Keratinocyte (primary cell): ENCODE measurements at regions not wholly inside any gene's neighbourhood (a gene's known extent, or its start where the extent isn't known, plus 50 kb on each side); places are given as distances from the start of the nearest gene placed in this dataset.

Experiments
- DNase-seq: peaks from one replicate; pipeline ENCODE4 v3.0.0-alpha.2; 2011; ENCODE audit warnings: low read depth, missing footprints, low spot score
- FAIRE-seq: peaks from 2 replicates; lab custom pipeline; 2011; peaks lifted over from hg19 to GRCh38; lab: Jason Lieb, UNC
- H2AFZ ChIP-seq: 2 replicates; pipeline ENCODE4 v1.6.0; 2012; ENCODE audit warnings: low read length, control low read depth, inconsistent platforms; ENCODE audit not compliant: control insufficient read depth
- H3K27ac ChIP-seq: 2 replicates; pipeline ENCODE4 v1.5.1; 2011; ENCODE audit warnings: low read length; ENCODE audit not compliant: control insufficient read depth, insufficient read depth
- H3K27me3 ChIP-seq: 3 replicates; pipeline ENCODE4 v1.6.0; 2011; ENCODE audit warnings: low read length; ENCODE audit not compliant: control insufficient read depth, insufficient read depth; ENCODE audit errors: extremely low read depth
- H3K36me3 ChIP-seq, 2 experiments: 2 replicates in 1 of 2; 3 replicates in 1 of 2; pipeline ENCODE4 v1.5.1; 2011; ENCODE audit warnings: low read length in 2 of 2, mild to moderate bottlenecking in 1 of 2; ENCODE audit not compliant: control insufficient read depth in 2 of 2, insufficient read depth in 2 of 2; ENCODE audit errors: extremely low read depth in 1 of 2
- H3K4me1 ChIP-seq: 3 replicates; pipeline ENCODE4 v1.5.1; 2011; ENCODE audit warnings: low read length; ENCODE audit not compliant: control insufficient read depth, insufficient read depth; ENCODE audit errors: extremely low read depth
- H3K4me2 ChIP-seq: 3 replicates; pipeline ENCODE4 v1.6.0; 2011; ENCODE audit warnings: low read depth, low read length; ENCODE audit not compliant: control insufficient read depth, insufficient read depth; ENCODE audit errors: extremely low read depth
- H3K4me3 ChIP-seq, 3 experiments: fragments of 200-600 bp in 1 of 3; sonication (generic) in 1 of 3; 2 replicates in 2 of 3; 3 replicates in 1 of 3; pipeline ENCODE4 v1.5.1; 2011 to 2016; ENCODE audit warnings: low read length in 3 of 3, mild to moderate bottlenecking in 3 of 3, control low read depth in 2 of 3, inconsistent platforms in 1 of 3, low read depth in 1 of 3, mixed read lengths in 1 of 3, mixed run types in 1 of 3, moderate library complexity in 1 of 3; ENCODE audit not compliant: control insufficient read depth in 2 of 3, insufficient read depth in 2 of 3; ENCODE audit errors: extremely low read depth in 1 of 3
- H3K79me2 ChIP-seq: 2 replicates; pipeline ENCODE4 v1.6.0; 2012; ENCODE audit warnings: low read length; ENCODE audit not compliant: control insufficient read depth, insufficient read depth
- H3K9ac ChIP-seq: 3 replicates; pipeline ENCODE4 v1.6.0; 2011; ENCODE audit warnings: low read length; ENCODE audit not compliant: control insufficient read depth, insufficient read depth; ENCODE audit errors: extremely low read depth
- H3K9me1 ChIP-seq: 3 replicates; pipeline ENCODE4 v1.6.0; 2011; ENCODE audit warnings: low read length; ENCODE audit not compliant: control insufficient read depth, insufficient read depth; ENCODE audit errors: extremely low read depth
- H3K9me3 ChIP-seq: 2 replicates; pipeline ENCODE4 v1.5.1; 2012; ENCODE audit warnings: low read depth, low read length; ENCODE audit not compliant: control insufficient read depth
- H4K20me1 ChIP-seq: 3 replicates; pipeline ENCODE4 v1.6.0; 2011; ENCODE audit warnings: low read length; ENCODE audit not compliant: control insufficient read depth, insufficient read depth; ENCODE audit errors: extremely low read depth
- CTCF ChIP-seq, 3 experiments: IDR thresholded peaks in 1 of 3; conservative IDR thresholded peaks in 1 of 3; optimal IDR thresholded peaks in 1 of 3; 2 replicates in 2 of 3; 3 replicates in 1 of 3; pipeline versions ENCODE3 to v1.5.1; 2011; ENCODE audit warnings: low read length in 3 of 3, mild to moderate bottlenecking in 3 of 3, moderate library complexity in 2 of 3, control low read depth in 1 of 3, inconsistent platforms in 1 of 3; ENCODE audit not compliant: insufficient read depth in 2 of 3; ENCODE audit errors: extremely low read depth in 1 of 3
- EZH2 ChIP-seq: IDR thresholded peaks from one replicate; pipeline ENCODE4 v1.6.1; 2012; ENCODE audit warnings: inconsistent platforms, mild to moderate bottlenecking, low read length, moderate library complexity
- dilution Hi-C: fragments of 300-500 bp; cut with MboI; formaldehyde crosslinking; loops from one replicate; pipeline ENCODE4 v1.7.0; 2020; ENCODE audit warnings: low sequenced_read_pairs; ENCODE audit not compliant: extremely low pct_ligation_motif_present

- H4K20me1 ChIP-seq, result no peaks in the 10 kb centered on the region
- H3K9ac ChIP-seq, result no peak overlapping the region
- no peaks in the 10 kb centered on the region for H3K9me1 ChIP-seq
- no peak overlapping the region for H2AFZ ChIP-seq
- dilution Hi-C loops, result no loop called here
- no peak overlapping the region for H3K27ac ChIP-seq
- no peaks in the 10 kb centered on the region for H3K36me3 ChIP-seq
- TF ChIP-seq CTCF (optimal IDR thresholded peaks at IDR 0.05 in 1 of 3, IDR thresholded peaks at IDR 0.05 in 1 of 3, conservative IDR thresholded peaks at IDR 0.05 in 1 of 3; ENCODE audit: extremely low read depth in 1 of 3, insufficient read depth in 2 of 3, low read length in 3 of 3), result no peak
- no peak for TF ChIP-seq EZH2
- no peak overlapping the region for H3K4me3 ChIP-seq
- H3K27me3 ChIP-seq, result no peaks in the 10 kb centered on the region
- H3K9me3 ChIP-seq, result no peaks in the 10 kb centered on the region
- no peaks in the 10 kb centered on the region for H3K79me2 ChIP-seq
- DNase-seq, result no peak
- no peak overlapping the region for H3K4me2 ChIP-seq
- H3K4me1 ChIP-seq, result no peaks in the 10 kb centered on the region
- FAIRE-seq, result no peak
Observed at GRCh38 chr6:126227833-126228702, 111.8 kb upstream of the CENPW start.

- no peaks in the 10 kb centered on the region for H3K4me1 ChIP-seq
- H3K27me3 ChIP-seq, result no peaks in the 10 kb centered on the region
- no peak overlapping the region for H3K9ac ChIP-seq
- TF ChIP-seq CTCF (optimal IDR thresholded peaks at IDR 0.05 in 1 of 3, IDR thresholded peaks at IDR 0.05 in 1 of 3, conservative IDR thresholded peaks at IDR 0.05 in 1 of 3; ENCODE audit: extremely low read depth in 1 of 3, insufficient read depth in 2 of 3, low read length in 3 of 3) (no peak), EZH2 (no peak)
- H2AFZ ChIP-seq, result no peak overlapping the region
- no peaks in the 10 kb centered on the region for H3K9me3 ChIP-seq
- no peaks in the 10 kb centered on the region for H3K9me1 ChIP-seq
- no peaks in the 10 kb centered on the region for H3K79me2 ChIP-seq
- no peak for FAIRE-seq
- DNase-seq, result no peak
- dilution Hi-C loops, result no loop called here
- H3K27ac ChIP-seq, result no peak overlapping the region
- no peaks in the 10 kb centered on the region for H4K20me1 ChIP-seq
- H3K4me3 ChIP-seq, result no peak overlapping the region
- H3K36me3 ChIP-seq, result no peaks in the 10 kb centered on the region
- H3K4me2 ChIP-seq, result no peak overlapping the region
Observed at GRCh38 chr6:126232671-126233070, 107.2 kb upstream of the CENPW start.
